HG03066 (cell line): ENCODE measurements at regions not wholly inside any gene's neighbourhood (a gene's known extent, or its start where the extent isn't known, plus 50 kb on each side); places are given as distances from the start of the nearest gene placed in this dataset.
"Not testable (repeated sequence)": the region's sequence is repeated elsewhere in the genome, so short reads cannot be mapped to it uniquely, and the experiment has no call there.

ENCODE experiments used
- ATAC-seq: cut with Tn5 transposase; IDR thresholded peaks from one replicate; pipeline ENCODE4 v1.9.1; 2021; ENCODE audit warnings: low read depth; ENCODE audit not compliant: unreplicated experiment

- peak; percentile 29 for ATAC-seq
These were observed 108.2 kb downstream of the SPATA31A1 start for GRCh38 chr9:39463696-39464095.

GRCh38 chr9:39464122-39464777 is 108.8 kb downstream of the SPATA31A1 start:
- ATAC-seq, result peak; percentile 97

GRCh38 chr9:39474499-39474898 is 119.0 kb downstream of the SPATA31A1 start:
- peak; percentile 100 for ATAC-seq

- not testable (repeated sequence) for ATAC-seq
These were observed 127.6 kb downstream of the SPATA31A1 start for GRCh38 chr9:39483073-39483472.

GRCh38 chr9:39483880-39484279 is 128.4 kb downstream of the SPATA31A1 start:
- ATAC-seq, result not testable (repeated sequence)

- peak; percentile 82 for ATAC-seq
These were observed 128.8 kb downstream of the SPATA31A1 start for GRCh38 chr9:39484292-39484691.

GRCh38 chr9:39487477-39487876 is 132.0 kb downstream of the SPATA31A1 start:
- not testable (repeated sequence) for ATAC-seq

GRCh38 chr9:39496248-39496647 is 140.8 kb downstream of the SPATA31A1 start:
- not testable (repeated sequence) for ATAC-seq

GRCh38 chr9:39503178-39503577 is 147.7 kb downstream of the SPATA31A1 start:
- ATAC-seq, result not testable (repeated sequence)

- ATAC-seq, result not testable (repeated sequence)
These were observed 172.0 kb downstream of the SPATA31A1 start for GRCh38 chr9:39527387-39528029.

GRCh38 chr9:39532597-39532996 is 177.1 kb downstream of the SPATA31A1 start:
- ATAC-seq, result not testable (repeated sequence)

GRCh38 chr9:39533001-39533762 is 177.7 kb downstream of the SPATA31A1 start:
- not testable (repeated sequence) for ATAC-seq

GRCh38 chr9:39533763-39534548 is 178.5 kb downstream of the SPATA31A1 start:
- ATAC-seq, result not testable (repeated sequence)

GRCh38 chr9:39534897-39535296 is 179.4 kb downstream of the SPATA31A1 start:
- ATAC-seq, result not testable (repeated sequence)

GRCh38 chr9:39542157-39542556 is 186.7 kb downstream of the SPATA31A1 start:
- not testable (repeated sequence) for ATAC-seq

- ATAC-seq, result not testable (repeated sequence)
These were observed 189.6 kb downstream of the SPATA31A1 start for GRCh38 chr9:39545079-39545478.

GRCh38 chr9:39550573-39550972 is 195.1 kb downstream of the SPATA31A1 start:
- ATAC-seq, result not testable (repeated sequence)

GRCh38 chr9:39551544-39551943 is 196.1 kb downstream of the SPATA31A1 start:
- ATAC-seq, result not testable (repeated sequence)

- not testable (repeated sequence) for ATAC-seq
These were observed 196.9 kb downstream of the SPATA31A1 start for GRCh38 chr9:39552242-39552881.

GRCh38 chr9:39554352-39554751 is 198.9 kb downstream of the SPATA31A1 start:
- ATAC-seq, result not testable (repeated sequence)
